H9 (cell line): ENCODE measurements at regions not wholly inside any gene's neighbourhood (a gene's known extent, or its start where the extent isn't known, plus 50 kb on each side); places are given as distances from the start of the nearest gene placed in this dataset.

Experiments used
- DNase-seq: peaks from one replicate; pipeline ENCODE4 v3.0.0-alpha.2; 2017
- H2AFZ ChIP-seq: one replicate; pipeline ENCODE4 v1.6.1; 2013; ENCODE audit warnings: mild to moderate bottlenecking, low read length, control low read depth, moderate library complexity
- H2AK5ac ChIP-seq: 2 replicates; pipeline ENCODE4 v1.6.1; 2013; ENCODE audit warnings: low read length, control low read depth, mixed read lengths; ENCODE audit not compliant: insufficient read length
- H2BK120ac ChIP-seq: one replicate; pipeline ENCODE4 v1.6.1; 2013; ENCODE audit warnings: low read depth, mild to moderate bottlenecking, low read length, control low read depth, inconsistent platforms; ENCODE audit not compliant: poor library complexity, severe bottlenecking
- H2BK12ac ChIP-seq: 2 replicates; pipeline ENCODE4 v1.6.1; 2013; ENCODE audit warnings: low read length, control low read depth, mixed read lengths, low read depth; ENCODE audit not compliant: insufficient read length
- H2BK15ac ChIP-seq: 2 replicates; pipeline ENCODE4 v1.6.1; 2013; ENCODE audit warnings: low read depth, low read length, control low read depth
- H2BK20ac ChIP-seq: one replicate; pipeline ENCODE4 v1.6.1; 2013; ENCODE audit warnings: low read depth, mild to moderate bottlenecking, low read length, control low read depth, inconsistent platforms; ENCODE audit not compliant: poor library complexity, severe bottlenecking
- H2BK5ac ChIP-seq: 2 replicates; pipeline ENCODE4 v1.6.1; 2013; ENCODE audit warnings: low read length, control low read depth, mixed read lengths; ENCODE audit not compliant: insufficient read length
- H3K14ac ChIP-seq: 2 replicates; pipeline ENCODE4 v1.6.1; 2013; ENCODE audit warnings: low read length, control low read depth; ENCODE audit not compliant: insufficient read depth
- H3K18ac ChIP-seq: 2 replicates; pipeline ENCODE4 v1.6.1; 2013; ENCODE audit warnings: low read depth, mild to moderate bottlenecking, mixed read lengths, low read length, control low read depth; ENCODE audit not compliant: insufficient read length
- H3K23ac ChIP-seq: 2 replicates; pipeline ENCODE4 v1.6.1; 2013; ENCODE audit warnings: low read length, control low read depth, mixed read lengths, low read depth; ENCODE audit not compliant: insufficient read length
- H3K23me2 ChIP-seq: 2 replicates; pipeline ENCODE4 v1.6.1; 2013; ENCODE audit warnings: low read depth, mild to moderate bottlenecking, mixed read lengths, low read length, control low read depth; ENCODE audit not compliant: insufficient read length, poor library complexity, severe bottlenecking
- H3K27ac ChIP-seq: 2 replicates; pipeline ENCODE4 v1.5.1; 2013; ENCODE audit warnings: low read length, control low read depth, mixed read lengths, low read depth; ENCODE audit not compliant: insufficient read length
- H3K27me3 ChIP-seq: 2 replicates; pipeline ENCODE4 v1.6.1; 2013; ENCODE audit warnings: low read length, control low read depth, inconsistent platforms; ENCODE audit not compliant: insufficient read depth
- H3K4ac ChIP-seq: 2 replicates; pipeline ENCODE4 v1.6.1; 2013; ENCODE audit warnings: low read depth, mild to moderate bottlenecking, control low read depth, inconsistent platforms, low read length, moderate library complexity
- H3K4me1 ChIP-seq: 2 replicates; pipeline ENCODE4 v1.6.1; 2013; ENCODE audit warnings: low read length, control low read depth, inconsistent platforms; ENCODE audit not compliant: insufficient read depth
- H3K4me2 ChIP-seq: 2 replicates; pipeline ENCODE4 v1.6.1; 2013; ENCODE audit warnings: low read length, control low read depth, mixed read lengths; ENCODE audit not compliant: insufficient read length, insufficient read depth
- H3K56ac ChIP-seq: 2 replicates; pipeline ENCODE4 v1.6.1; 2013; ENCODE audit warnings: low read depth, mild to moderate bottlenecking, mixed read lengths, low read length, control low read depth; ENCODE audit not compliant: insufficient read length
- H3K79me1 ChIP-seq: 2 replicates; pipeline ENCODE4 v1.6.1; 2013; ENCODE audit warnings: low read depth, mild to moderate bottlenecking, moderate library complexity, low read length, control low read depth, inconsistent platforms; ENCODE audit not compliant: insufficient read depth, poor library complexity, severe bottlenecking
- H3K79me2 ChIP-seq: 2 replicates; pipeline ENCODE4 v1.6.1; 2013; ENCODE audit warnings: low read length, control low read depth, inconsistent platforms; ENCODE audit not compliant: insufficient read depth
- H3K9ac ChIP-seq: 2 replicates; pipeline ENCODE4 v1.6.1; 2013; ENCODE audit warnings: low read length, control low read depth, mixed read lengths; ENCODE audit not compliant: insufficient read length; ENCODE audit errors: extremely low read depth
- H3K9me3 ChIP-seq: one replicate; pipeline ENCODE4 v1.6.1; 2013; ENCODE audit warnings: low read depth, low read length, inconsistent platforms; ENCODE audit not compliant: control insufficient read depth
- H3T11ph ChIP-seq: one replicate; pipeline ENCODE4 v1.6.1; 2013; ENCODE audit warnings: mild to moderate bottlenecking, low read length, control low read depth, inconsistent platforms
- H4K20me1 ChIP-seq: one replicate; pipeline ENCODE4 v1.6.1; 2013; ENCODE audit not compliant: control insufficient read depth, insufficient read length, insufficient read depth
- H4K5ac ChIP-seq: 2 replicates; pipeline ENCODE4 v1.6.1; 2013; ENCODE audit warnings: low read depth, mild to moderate bottlenecking, mixed read lengths, low read length, control low read depth; ENCODE audit not compliant: insufficient read length
- H4K8ac ChIP-seq: replicated peaks from 2 replicates; pipeline ENCODE4 v1.6.1; 2013; ENCODE audit warnings: low read length, control low read depth, mixed read lengths, low read depth; ENCODE audit not compliant: insufficient read length
- H4K91ac ChIP-seq: 2 replicates; pipeline ENCODE4 v1.6.1; 2013; ENCODE audit warnings: low read depth, mild to moderate bottlenecking, moderate library complexity, mixed read lengths, low read length, control low read depth; ENCODE audit not compliant: insufficient read length
- H3K27ac Mint-ChIP-seq, 3 experiments: 2 replicates in 2 of 3; 3 replicates in 1 of 3; pipeline ENCODE4 v1.8.0; 2020 to 2021; ENCODE audit warnings: mixed read lengths in 3 of 3, mild to moderate bottlenecking in 1 of 3, moderate library complexity in 1 of 3
- H3K27me3 Mint-ChIP-seq: 2 replicates; pipeline ENCODE4 v1.8.0; 2021; ENCODE audit warnings: low read depth, mild to moderate bottlenecking, moderate library complexity, mixed read lengths
- H3K36me3 Mint-ChIP-seq, 3 experiments: 2 replicates in 2 of 3; 3 replicates in 1 of 3; pipeline ENCODE4 v1.8.0; 2020 to 2021; ENCODE audit warnings: low read depth in 3 of 3, mixed read lengths in 3 of 3; ENCODE audit not compliant: insufficient read depth in 1 of 3
- H3K4me1 Mint-ChIP-seq, 2 experiments: 2 replicates each; pipeline ENCODE4 v1.8.0; 2020; ENCODE audit warnings: mixed read lengths in 2 of 2
- H3K4me3 Mint-ChIP-seq, 2 experiments: 2 replicates in 1 of 2; 3 replicates in 1 of 2; pipeline ENCODE4 v1.8.0; 2020 to 2021; ENCODE audit warnings: mild to moderate bottlenecking in 2 of 2, mixed read lengths in 2 of 2, moderate library complexity in 1 of 2
- H3K9me3 Mint-ChIP-seq, 2 experiments: 2 replicates in 1 of 2; 3 replicates in 1 of 2; pipeline ENCODE4 v1.8.0; 2020; ENCODE audit warnings: mild to moderate bottlenecking in 2 of 2, mixed read lengths in 2 of 2, moderate library complexity in 1 of 2
- WGBS: extraction: QIAGEN DNeasy Blood & Tissue Kit; methylation state at CpG from one replicate; pipeline ENCODE4 v1.1.7; 2013; ENCODE audit warnings: missing lambda C conversion rate, low lambda C conversion rate, mixed read lengths; ENCODE audit not compliant: insufficient read length; ENCODE audit errors: extremely low coverage; 5-methylcytosine and 5-hydroxymethylcytosine counted together
- TF ChIP-seq, protein P1 (sequence below): fragments of 200-600 bp; sonication (generic); conservative IDR thresholded peaks from 3 replicates; pipeline ENCODE4 v1.8.0; 2021; ENCODE audit warnings: antibody characterized with exemption, mild to moderate bottlenecking

DNA sequence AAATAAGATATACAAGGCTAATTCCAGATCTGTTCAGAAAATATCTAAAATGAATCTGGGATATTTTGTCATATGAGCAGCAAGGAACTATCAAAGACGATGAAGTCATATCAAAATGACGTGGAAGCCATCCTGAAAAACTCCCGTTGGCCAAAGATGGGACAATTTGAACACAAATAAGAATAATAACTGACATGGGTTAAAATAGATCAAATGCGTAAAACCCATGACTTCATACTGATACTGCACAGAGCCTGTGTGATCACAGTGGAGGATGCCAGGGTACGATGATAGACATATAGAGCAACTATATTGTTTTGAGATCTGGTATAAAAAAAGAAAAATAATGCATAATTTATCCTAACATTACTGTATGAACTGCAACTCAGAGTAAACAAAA, 51.0 kb upstream of the PIP5K1B start:
- TF ChIP-seq, protein P1, sequence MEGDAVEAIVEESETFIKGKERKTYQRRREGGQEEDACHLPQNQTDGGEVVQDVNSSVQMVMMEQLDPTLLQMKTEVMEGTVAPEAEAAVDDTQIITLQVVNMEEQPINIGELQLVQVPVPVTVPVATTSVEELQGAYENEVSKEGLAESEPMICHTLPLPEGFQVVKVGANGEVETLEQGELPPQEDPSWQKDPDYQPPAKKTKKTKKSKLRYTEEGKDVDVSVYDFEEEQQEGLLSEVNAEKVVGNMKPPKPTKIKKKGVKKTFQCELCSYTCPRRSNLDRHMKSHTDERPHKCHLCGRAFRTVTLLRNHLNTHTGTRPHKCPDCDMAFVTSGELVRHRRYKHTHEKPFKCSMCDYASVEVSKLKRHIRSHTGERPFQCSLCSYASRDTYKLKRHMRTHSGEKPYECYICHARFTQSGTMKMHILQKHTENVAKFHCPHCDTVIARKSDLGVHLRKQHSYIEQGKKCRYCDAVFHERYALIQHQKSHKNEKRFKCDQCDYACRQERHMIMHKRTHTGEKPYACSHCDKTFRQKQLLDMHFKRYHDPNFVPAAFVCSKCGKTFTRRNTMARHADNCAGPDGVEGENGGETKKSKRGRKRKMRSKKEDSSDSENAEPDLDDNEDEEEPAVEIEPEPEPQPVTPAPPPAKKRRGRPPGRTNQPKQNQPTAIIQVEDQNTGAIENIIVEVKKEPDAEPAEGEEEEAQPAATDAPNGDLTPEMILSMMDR: no peak
- H3K4me3 Mint-ChIP-seq: no peak overlapping the region
- no peaks in the 10 kb centered on the region for H3K36me3 Mint-ChIP-seq
- no peaks in the 10 kb centered on the region for H3K4me1 Mint-ChIP-seq
- no peak for DNase-seq
- H2BK12ac ChIP-seq: no peak overlapping the region
- no peak overlapping the region for H4K5ac ChIP-seq
- H3K27me3 Mint-ChIP-seq: peaks cover 3% of the 10 kb centered on the region; the same call in 1 of the 2 replicates
- no peak overlapping the region for H3T11ph ChIP-seq
- H3K4me2 ChIP-seq: no peak overlapping the region
- no peaks in the 10 kb centered on the region for H3K79me1 ChIP-seq
- H3K9me3 ChIP-seq: no peaks in the 10 kb centered on the region
- no peaks in the 10 kb centered on the region for H4K20me1 ChIP-seq
- no peaks in the 10 kb centered on the region for H3K27me3 ChIP-seq
- no peak overlapping the region for H2AK5ac ChIP-seq
- no peak overlapping the region for H2BK120ac ChIP-seq
- H3K79me2 ChIP-seq: no peaks in the 10 kb centered on the region
- H2AFZ ChIP-seq: no peak overlapping the region
- H3K23ac ChIP-seq: no peak overlapping the region
- no peak overlapping the region for H3K56ac ChIP-seq
- no peaks in the 10 kb centered on the region; the same call in 1 of the 2 replicates for H3K4me1 ChIP-seq
- no peak overlapping the region for H3K4ac ChIP-seq
- WGBS: no CpG with 5 or more reads among the region's 5 CpGs
- no peak overlapping the region for H2BK5ac ChIP-seq
- no peaks in the 10 kb centered on the region for H3K9me3 Mint-ChIP-seq
- no peak overlapping the region for H3K9ac ChIP-seq
- H3K27ac Mint-ChIP-seq: no peak overlapping the region
- H2BK20ac ChIP-seq: no peak overlapping the region
- no peak overlapping the region for H3K18ac ChIP-seq
- no peak overlapping the region for H4K8ac ChIP-seq
- H3K14ac ChIP-seq: no peak overlapping the region
- no peaks in the 10 kb centered on the region for H3K23me2 ChIP-seq
- H3K27ac ChIP-seq: no peak overlapping the region
- H2BK15ac ChIP-seq: no peak overlapping the region
- H4K91ac ChIP-seq: no peak overlapping the region
